SK-N-SH (cell line): ENCODE measurements at regions not wholly inside any gene's neighbourhood (a gene's known extent, or its start where the extent isn't known, plus 50 kb on each side); places are given as distances from the start of the nearest gene placed in this dataset.

ENCODE experiments used
- CTCF ChIA-PET: fragments of 300-600, 350-600 bp; formaldehyde crosslinking; extraction: SDS; loops from one replicate; lab custom pipeline; 2021; lab: Yijun Ruan, JAX
- POLR2A ChIA-PET: fragments of 350-600 bp; sonication (Branson Sonifier 250); formaldehyde crosslinking; extraction: SDS; loops from one replicate; lab custom pipeline; 2020; ENCODE audit warnings: antibody characterized with exemption, inconsistent platforms; lab: Yijun Ruan, JAX
- DNase-seq: peaks from one replicate; pipeline ENCODE4 v3.0.0; 2012
- H2AFZ ChIP-seq: fragments of 200-600 bp; sonication (generic); 2 replicates; pipeline ENCODE4 v1.8.1; 2016; ENCODE audit warnings: antibody characterized with exemption, mild to moderate bottlenecking, low read depth
- H3F3A ChIP-seq: fragments of 200-600 bp; sonication (generic); replicated peaks from 2 replicates; pipeline ENCODE3; 2016; ENCODE audit warnings: antibody characterized with exemption, mild to moderate bottlenecking; ENCODE audit not compliant: insufficient read depth
- H3K27ac ChIP-seq, 2 experiments: fragments of 200-500 bp in 1 of 2; fragments of 200-600 bp in 1 of 2; sonication (Bioruptor generic) in 1 of 2; sonication (generic), shearing (Covaris generic) in 1 of 2; 2 replicates each; pipeline versions ENCODE4 v1.5.1 to v1.6.1; 2014 to 2016; ENCODE audit warnings: low read depth in 2 of 2, inconsistent platforms in 1 of 2, low read length in 1 of 2, mild to moderate bottlenecking in 1 of 2, mixed read lengths in 1 of 2
- H3K27me3 ChIP-seq: fragments of 200-600 bp; sonication (generic), shearing (Covaris generic); 2 replicates; pipeline ENCODE4 v1.6.1; 2016; ENCODE audit warnings: mixed run types; ENCODE audit not compliant: insufficient read depth
- H3K36me3 ChIP-seq, 2 experiments: fragments of 200-500 bp in 1 of 2; fragments of 200-600 bp in 1 of 2; sonication (Bioruptor generic) in 1 of 2; sonication (generic) in 1 of 2; replicated peaks in 1 of 2; 2 replicates each; pipeline versions ENCODE3 to v1.5.1; 2014 to 2016; ENCODE audit warnings: low read length in 1 of 2, mild to moderate bottlenecking in 1 of 2; ENCODE audit not compliant: insufficient read depth in 2 of 2, control insufficient read depth in 1 of 2
- H3K4me1 ChIP-seq, 2 experiments: fragments of 200-500 bp in 1 of 2; fragments of 200-600 bp in 1 of 2; sonication (Bioruptor generic) in 1 of 2; sonication (generic), shearing (Covaris generic) in 1 of 2; 2 replicates each; pipeline versions ENCODE4 v1.5.1 to v1.6.1; 2014 to 2016; ENCODE audit warnings: low read depth in 1 of 2, low read length in 1 of 2, mixed run types in 1 of 2; ENCODE audit not compliant: insufficient read depth in 2 of 2, control insufficient read depth in 1 of 2
- H3K4me2 ChIP-seq: fragments of 200-600 bp; sonication (generic), shearing (Covaris generic); 2 replicates; pipeline ENCODE4 v1.6.1; 2017; ENCODE audit warnings: mixed run types
- H3K4me3 ChIP-seq, 2 experiments: fragments of 200-500 bp in 1 of 2; fragments of 200-600 bp in 1 of 2; sonication (Bioruptor generic) in 1 of 2; sonication (generic), shearing (Covaris generic) in 1 of 2; 2 replicates each; pipeline versions ENCODE4 v1.5.1 to v1.8.1; 2014 to 2016; ENCODE audit warnings: low read depth in 2 of 2, inconsistent platforms in 1 of 2, low read length in 1 of 2, mild to moderate bottlenecking in 1 of 2, mixed read lengths in 1 of 2, moderate library complexity in 1 of 2
- H3K79me2 ChIP-seq: fragments of 200-600 bp; sonication (generic); 2 replicates; pipeline ENCODE4 v1.8.1; 2017; ENCODE audit warnings: mild to moderate bottlenecking; ENCODE audit not compliant: insufficient read depth
- H3K9ac ChIP-seq: fragments of 200-600 bp; sonication (generic); 2 replicates; pipeline ENCODE4 v1.6.1; 2017; ENCODE audit warnings: mixed run types
- H3K9me2 ChIP-seq: fragments of 200-600 bp; sonication (generic); 2 replicates; pipeline ENCODE4 v1.6.1; 2017; ENCODE audit warnings: mixed run types
- H3K9me3 ChIP-seq: fragments of 200-600 bp; sonication (generic); 2 replicates; pipeline ENCODE4 v1.6.1; 2017; ENCODE audit warnings: mixed run types, mild to moderate bottlenecking, moderate library complexity
- H4K20me1 ChIP-seq: fragments of 200-600 bp; sonication (generic); 2 replicates; pipeline ENCODE4 v1.6.1; 2017; ENCODE audit warnings: mild to moderate bottlenecking, mixed run types; ENCODE audit not compliant: insufficient read depth
- CHD2 ChIP-seq: fragments of 150-350 bp; IDR thresholded peaks from 2 replicates; pipeline ENCODE4 v1.6.1; 2018; ENCODE audit warnings: low read length; ENCODE audit not compliant: partially characterized antibody
- ELF1 ChIP-seq: IDR thresholded peaks from 2 replicates; pipeline ENCODE4 v1.4.0; 2012
- EZH2phosphoT487 ChIP-seq: fragments of 200-600 bp; sonication (generic); IDR thresholded peaks from 2 replicates; pipeline ENCODE4 v1.6.1; 2017; ENCODE audit warnings: low read depth, mixed run types, mild to moderate bottlenecking, antibody characterized with exemption, moderate library complexity, borderline replicate concordance
- FOSL2 ChIP-seq: IDR thresholded peaks from 2 replicates; pipeline ENCODE4 v1.4.0; 2012; ENCODE audit warnings: low read depth, mild to moderate bottlenecking, moderate library complexity, borderline replicate concordance
- GABPA ChIP-seq: IDR thresholded peaks from 2 replicates; pipeline ENCODE4 v1.4.0; 2012; ENCODE audit warnings: low read depth, mild to moderate bottlenecking
- MAX ChIP-seq: IDR thresholded peaks from 2 replicates; pipeline ENCODE4 v1.4.0; 2012; ENCODE audit warnings: low read depth
- RAD21 ChIP-seq: IDR thresholded peaks from 2 replicates; pipeline ENCODE4 v1.6.1; 2012; ENCODE audit warnings: mild to moderate bottlenecking, low read length
- RCOR1 ChIP-seq: fragments of 150-350 bp; IDR thresholded peaks from 2 replicates; pipeline ENCODE4 v1.6.1; 2017; ENCODE audit warnings: antibody characterized with exemption, low read length
- RFX5 ChIP-seq: IDR thresholded peaks from 2 replicates; pipeline ENCODE4 v1.6.1; 2012; ENCODE audit warnings: mild to moderate bottlenecking, improper control_type of control experiment, low read length
- RXRA ChIP-seq: IDR thresholded peaks from 2 replicates; pipeline ENCODE4 v1.4.0; 2012; ENCODE audit warnings: low read depth, mild to moderate bottlenecking, borderline replicate concordance
- SIN3A ChIP-seq: IDR thresholded peaks from 2 replicates; pipeline ENCODE4 v1.6.1; 2012; ENCODE audit warnings: low read depth, mild to moderate bottlenecking, low read length, moderate library complexity, borderline replicate concordance
- TAF1 ChIP-seq: IDR thresholded peaks from 2 replicates; pipeline ENCODE4 v1.6.1; 2012; ENCODE audit warnings: low read depth, mild to moderate bottlenecking, low read length, moderate library complexity, borderline replicate concordance
- TCF12 ChIP-seq: IDR thresholded peaks from 2 replicates; pipeline ENCODE4 v1.4.0; 2012
- WGBS: methylation state at CpG from one replicate; pipeline ENCODE4 v1.1.6; 2017; ENCODE audit warnings: low lambda C conversion rate; 5-methylcytosine and 5-hydroxymethylcytosine counted together
- TF ChIP-seq, protein P1 (sequence below): fragments of 200-600 bp; sonication (generic); IDR thresholded peaks from 2 replicates; pipeline ENCODE4 v1.6.1; 2017; ENCODE audit warnings: antibody characterized with exemption, mild to moderate bottlenecking, moderate library complexity

DNA sequence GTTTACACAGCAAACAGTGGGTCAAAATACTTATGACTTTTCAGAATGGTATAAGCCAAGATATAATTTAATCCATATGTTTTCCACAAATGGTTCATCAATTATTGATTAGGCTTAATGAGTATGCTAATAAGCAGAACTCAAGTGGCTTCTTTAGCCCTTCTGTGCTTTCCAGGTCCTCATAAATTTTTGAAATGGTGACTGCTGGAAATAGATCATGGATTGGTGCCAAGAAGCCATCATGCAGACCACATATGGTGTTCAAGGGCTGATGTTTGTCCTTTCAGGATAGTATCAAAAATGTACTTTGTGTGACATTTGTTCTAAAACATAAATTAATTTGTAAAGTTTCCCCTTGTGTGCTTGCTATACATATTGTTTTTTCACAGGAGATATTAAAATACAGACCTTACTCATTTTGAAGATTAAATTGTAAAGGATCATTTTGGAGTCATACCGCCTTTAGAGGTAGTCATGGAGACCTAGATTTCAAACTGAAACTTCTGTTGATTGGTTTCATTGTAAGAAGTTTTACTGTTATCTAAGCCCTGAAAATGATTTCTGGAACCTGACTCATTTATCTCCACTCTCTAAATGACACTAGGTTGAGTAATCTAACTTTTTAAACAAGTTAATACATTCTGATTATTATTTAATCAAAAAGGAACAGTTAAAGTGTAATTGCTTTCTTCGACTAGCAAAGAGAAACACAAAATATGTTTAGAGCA is 507.9 kb downstream of the PLA2G4A start:
- WGBS, result 30% methylated on average over 2 of the region's 2 CpGs
- Histone ChIP-seq H3F3A (no peaks in the 10 kb centered on the region), H4K20me1 (no peaks in the 10 kb centered on the region), H3K27ac (no peak overlapping the region; a peak in 2 of 4 replicates), H3K9ac (no peak overlapping the region), H3K79me2 (no peaks in the 10 kb centered on the region), H3K4me1 (peaks cover 0 to 6% of the 10 kb centered on the region in 2 experiments; a peak in 2 of 4 replicates), H2AFZ (no peak overlapping the region), H3K27me3 (no peaks in the 10 kb centered on the region), H3K4me2 (no peak overlapping the region), H3K9me2 (no peaks in the 10 kb centered on the region), H3K4me3 (no peak overlapping the region), H3K9me3 (no peaks in the 10 kb centered on the region), H3K36me3 (no peaks in the 10 kb centered on the region)
- TF ChIP-seq, protein P1, sequence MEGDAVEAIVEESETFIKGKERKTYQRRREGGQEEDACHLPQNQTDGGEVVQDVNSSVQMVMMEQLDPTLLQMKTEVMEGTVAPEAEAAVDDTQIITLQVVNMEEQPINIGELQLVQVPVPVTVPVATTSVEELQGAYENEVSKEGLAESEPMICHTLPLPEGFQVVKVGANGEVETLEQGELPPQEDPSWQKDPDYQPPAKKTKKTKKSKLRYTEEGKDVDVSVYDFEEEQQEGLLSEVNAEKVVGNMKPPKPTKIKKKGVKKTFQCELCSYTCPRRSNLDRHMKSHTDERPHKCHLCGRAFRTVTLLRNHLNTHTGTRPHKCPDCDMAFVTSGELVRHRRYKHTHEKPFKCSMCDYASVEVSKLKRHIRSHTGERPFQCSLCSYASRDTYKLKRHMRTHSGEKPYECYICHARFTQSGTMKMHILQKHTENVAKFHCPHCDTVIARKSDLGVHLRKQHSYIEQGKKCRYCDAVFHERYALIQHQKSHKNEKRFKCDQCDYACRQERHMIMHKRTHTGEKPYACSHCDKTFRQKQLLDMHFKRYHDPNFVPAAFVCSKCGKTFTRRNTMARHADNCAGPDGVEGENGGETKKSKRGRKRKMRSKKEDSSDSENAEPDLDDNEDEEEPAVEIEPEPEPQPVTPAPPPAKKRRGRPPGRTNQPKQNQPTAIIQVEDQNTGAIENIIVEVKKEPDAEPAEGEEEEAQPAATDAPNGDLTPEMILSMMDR, result no peak
- no peak for TF ChIP-seq EZH2phosphoT487
- no peak for TF ChIP-seq GABPA
- TF ChIP-seq TCF12, result no peak
- TF ChIP-seq RXRA, result no peak
- no peak for TF ChIP-seq ELF1
- no peak for TF ChIP-seq RAD21
- TF ChIP-seq CHD2, result no peak
- TF ChIP-seq RFX5, result no peak
- no peak for TF ChIP-seq TAF1
- peak; percentile 27 for DNase-seq
- ChIA-PET POLR2A (no interaction called here), CTCF (interaction anchor here (1.4 kb wide), 2 partner anchors 10 to 71 kb away, joined by 3 to 4 read pairs; no protein-coding TSS in a partner anchor)

- Histone ChIP-seq H3K4me3 (no peak overlapping the region), H3K4me2 (no peak overlapping the region), H3K9ac (no peak overlapping the region), H3K27ac (no peak overlapping the region), H3K79me2 (no peaks in the 10 kb centered on the region), H3K36me3 (no peaks in the 10 kb centered on the region), H3K9me2 (no peaks in the 10 kb centered on the region), H3K9me3 (no peaks in the 10 kb centered on the region), H4K20me1 (no peaks in the 10 kb centered on the region), H3K4me1 (peaks cover 0 to 6% of the 10 kb centered on the region in 2 experiments; a peak in 2 of 4 replicates), H3F3A (no peaks in the 10 kb centered on the region), H3K27me3 (no peaks in the 10 kb centered on the region), H2AFZ (no peak overlapping the region)
- ChIA-PET POLR2A (no interaction called here), CTCF (interaction anchor here (0.8 kb wide), 1 partner anchor 74 kb away, joined by 3 read pairs; no protein-coding TSS in a partner anchor)
- TF ChIP-seq SIN3A (no peak), RAD21 (no peak), RCOR1 (no peak), MAX (no peak), RFX5 (no peak), FOSL2 (no peak), RXRA (no peak), TCF12 (no peak), EZH2phosphoT487 (no peak), CHD2 (no peak)
- DNase-seq, result no peak
Observed at GRCh38 chr1:187338762-187339412, 510.1 kb downstream of the PLA2G4A start.
